Adrenal gland (tissue), 9 donors: ENCODE measurements at regions not wholly inside any gene's neighbourhood (a gene's known extent, or its start where the extent isn't known, plus 50 kb on each side); places are given as distances from the start of the nearest gene placed in this dataset.

ENCODE experiments used
- DNase-seq, 7 donors: peaks; one replicate each; pipeline ENCODE4 v3.0.0-alpha.2; 2019 to 2020
- H3K27ac ChIP-seq, 5 donors: fragments of 200-600 bp; sonication (generic) in 4 of 5; 1 replicate in 3 of 5; 2 replicates in 2 of 5; pipeline versions ENCODE4 v1.5.1 to v1.8.0; 2016 to 2020; ENCODE audit warnings: mild to moderate bottlenecking in 1 of 5
- H3K27me3 ChIP-seq: fragments of 200-600 bp; 2 replicates; pipeline ENCODE4 v1.8.0; 2021
- H3K36me3 ChIP-seq, 2 donors: fragments of 200-600 bp; replicated peaks in 1 of 2; 1 replicate in 1 of 2; 2 replicates in 1 of 2; pipeline versions ENCODE4 v1.5.1 to v1.8.0; 2018 to 2022
- H3K4me1 ChIP-seq, 2 donors: fragments of 200-600 bp; replicated peaks in 1 of 2; 1 replicate in 1 of 2; 2 replicates in 1 of 2; pipeline versions ENCODE4 v1.5.1 to v1.8.0; 2018 to 2021
- H3K4me3 ChIP-seq, 4 donors: fragments of 200-600 bp; sonication (generic) in 3 of 4; one replicate each; pipeline ENCODE4 v1.5.1; 2016 to 2018
- H3K9me3 ChIP-seq, 3 donors: fragments of 200-600 bp; sonication (generic) in 1 of 3; replicated peaks in 1 of 3; 1 replicate in 2 of 3; 2 replicates in 1 of 3; pipeline versions ENCODE4 v1.5.1 to v1.8.0; 2016 to 2021
- POLR2A ChIP-seq, 2 donors: fragments of 450-650 bp; IDR thresholded peaks; one replicate each; pipeline ENCODE4 v1.6.1; 2017; ENCODE audit warnings: antibody characterized with exemption in 2 of 2, mild to moderate bottlenecking in 2 of 2, moderate library complexity in 1 of 2
- WGBS, 4 donors: extraction: QIAGEN DNeasy Blood & Tissue Kit in 2 of 4; methylation state at CpG; one replicate each; pipeline versions ENCODE4 v1.1.5 to v1.1.7; 2013 to 2017; 5-methylcytosine and 5-hydroxymethylcytosine counted together
- intact Hi-C, 2 donors: fragments of 100-400 bp; cut with DNase I; formaldehyde crosslinking; loops; one replicate each; pipeline versions ENCODE4 v1.14.1 to v1.15.0; 2022 to 2023
- TF ChIP-seq, protein P1 (sequence below), 6 experiments: fragments of 450-650 bp in 4 of 6; fragments of 200-600 bp in 2 of 6; sonication (generic) in 1 of 6; IDR thresholded peaks; 1 replicate in 5 of 6; 2 replicates in 1 of 6; pipeline versions ENCODE4 v1.5.1 to v1.8.0; 2016 to 2021; ENCODE audit warnings: antibody characterized with exemption in 6 of 6, mild to moderate bottlenecking in 2 of 6, moderate library complexity in 1 of 6
- donor health status: healthy with polysubstance abuse.
- donor health status: Bipolar disorder and iron deficiency.
- donor health status: DM: yes; HTN: yes; CAD: no.
- donor health status: DM: no; HTN: no; CAD: no.
- donor health status: DM: no; HTN: no; CAD: no.

DNA sequence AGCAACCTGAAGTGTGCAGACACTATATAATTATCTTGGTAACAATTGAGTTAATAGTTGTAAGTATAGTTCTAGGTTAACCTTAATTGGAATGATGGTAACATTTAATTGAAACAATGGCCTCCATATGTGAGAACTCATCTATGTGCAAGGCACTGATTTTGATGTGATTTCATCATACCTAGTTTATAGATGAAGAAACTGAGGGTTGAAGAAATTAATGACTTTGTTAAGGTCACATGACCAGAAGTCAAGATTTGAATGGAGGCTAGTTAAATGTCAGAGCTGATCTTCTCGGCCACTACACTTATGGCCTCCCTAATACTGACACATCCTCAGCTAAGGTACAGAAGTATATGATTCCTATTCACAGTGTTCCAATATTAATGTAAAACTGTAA lies 128.2 kb upstream of the PSMD7 start:
- H3K27me3 ChIP-seq, result no peaks in the 10 kb centered on the region
- H3K4me1 ChIP-seq, result no peaks in the 10 kb centered on the region
- 90 to 100% (median 94%) methylated on average over 1 of the region's 1 CpG for WGBS, 4 donors
- no peaks in the 10 kb centered on the region for H3K36me3 ChIP-seq
- H3K27ac ChIP-seq, result no peak overlapping the region
- H3K4me3 ChIP-seq, result no peak overlapping the region
- TF ChIP-seq POLR2A (IDR thresholded peaks at IDR 0.05), result no peak
- TF ChIP-seq, protein P1, sequence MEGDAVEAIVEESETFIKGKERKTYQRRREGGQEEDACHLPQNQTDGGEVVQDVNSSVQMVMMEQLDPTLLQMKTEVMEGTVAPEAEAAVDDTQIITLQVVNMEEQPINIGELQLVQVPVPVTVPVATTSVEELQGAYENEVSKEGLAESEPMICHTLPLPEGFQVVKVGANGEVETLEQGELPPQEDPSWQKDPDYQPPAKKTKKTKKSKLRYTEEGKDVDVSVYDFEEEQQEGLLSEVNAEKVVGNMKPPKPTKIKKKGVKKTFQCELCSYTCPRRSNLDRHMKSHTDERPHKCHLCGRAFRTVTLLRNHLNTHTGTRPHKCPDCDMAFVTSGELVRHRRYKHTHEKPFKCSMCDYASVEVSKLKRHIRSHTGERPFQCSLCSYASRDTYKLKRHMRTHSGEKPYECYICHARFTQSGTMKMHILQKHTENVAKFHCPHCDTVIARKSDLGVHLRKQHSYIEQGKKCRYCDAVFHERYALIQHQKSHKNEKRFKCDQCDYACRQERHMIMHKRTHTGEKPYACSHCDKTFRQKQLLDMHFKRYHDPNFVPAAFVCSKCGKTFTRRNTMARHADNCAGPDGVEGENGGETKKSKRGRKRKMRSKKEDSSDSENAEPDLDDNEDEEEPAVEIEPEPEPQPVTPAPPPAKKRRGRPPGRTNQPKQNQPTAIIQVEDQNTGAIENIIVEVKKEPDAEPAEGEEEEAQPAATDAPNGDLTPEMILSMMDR (IDR thresholded peaks at IDR 0.05), result no peak
- intact Hi-C loops, result no loop called here
- DNase-seq, result no peak
- H3K9me3 ChIP-seq, result no peaks in the 10 kb centered on the region

DNA sequence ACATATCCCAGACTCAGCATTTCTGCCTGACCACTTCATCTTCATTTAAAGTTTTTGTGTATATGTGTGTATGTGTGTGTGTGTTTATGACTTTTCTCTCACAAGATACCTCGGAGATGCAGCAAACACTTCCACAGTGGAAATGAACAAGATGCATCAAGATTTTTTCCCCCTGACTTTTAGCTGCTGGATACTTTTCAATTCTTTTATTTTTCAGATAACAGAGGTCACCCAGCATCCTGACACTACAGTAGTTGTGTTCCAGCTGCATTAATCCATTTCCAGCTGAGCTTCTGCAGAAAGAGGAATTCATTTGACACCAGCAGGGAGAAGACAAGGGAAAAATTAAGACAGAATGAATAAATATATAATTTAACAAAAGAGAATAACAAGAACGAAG lies 130.2 kb upstream of the PSMD7 start:
- H3K4me3 ChIP-seq, result no peak overlapping the region
- WGBS, 4 donors, result 50 to 72% (median 60%) methylated on average over 2 of the region's 2 CpGs
- no peaks in the 10 kb centered on the region for H3K27me3 ChIP-seq

DNA sequence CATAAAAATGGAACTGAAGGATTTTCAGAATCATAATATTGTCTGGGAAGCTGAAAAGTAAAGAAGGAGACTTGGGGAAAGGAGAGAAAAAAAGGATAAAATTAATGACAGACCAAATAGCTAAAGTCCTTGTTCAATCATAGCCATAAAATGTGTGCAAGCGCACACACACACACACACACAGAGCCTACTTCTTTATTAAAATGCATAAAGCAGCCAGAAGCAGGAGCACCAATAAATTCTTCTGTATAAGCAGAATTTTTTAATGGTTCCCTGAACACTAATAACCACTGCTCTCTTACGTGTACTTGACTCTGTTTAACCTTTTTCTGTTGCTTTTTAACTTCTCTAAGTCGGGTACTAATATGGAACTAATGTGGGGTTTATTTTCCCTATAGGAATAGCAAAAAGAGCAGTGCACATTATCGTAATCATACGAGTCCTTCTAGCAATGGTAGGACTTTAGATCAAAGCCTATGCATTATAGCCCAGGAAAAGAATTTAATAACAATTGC lies 131.0 kb upstream of the PSMD7 start:
- WGBS, 4 donors, result 69 to 81% (median 78%) methylated on average over 5 of the region's 5 CpGs
- no peaks in the 10 kb centered on the region for H3K4me1 ChIP-seq
- H3K36me3 ChIP-seq, result no peaks in the 10 kb centered on the region
- TF ChIP-seq POLR2A (IDR thresholded peaks at IDR 0.05), result no peak
- TF ChIP-seq, protein P1 (IDR thresholded peaks at IDR 0.05), result no peak
- no peak for DNase-seq
- H3K27ac ChIP-seq, result no peak overlapping the region
- no peaks in the 10 kb centered on the region for H3K27me3 ChIP-seq
- no peak overlapping the region for H3K4me3 ChIP-seq
- intact Hi-C loops, result no loop called here
- H3K9me3 ChIP-seq, result peaks cover 0 to 4% (median 0%) of the 10 kb centered on the region in 3 donors

More for the DNA sequence above, 130.2 kb upstream of the PSMD7 start:
- TF ChIP-seq, protein P1 (IDR thresholded peaks at IDR 0.05), result no peak
- no peak for TF ChIP-seq POLR2A (IDR thresholded peaks at IDR 0.05)
- Histone ChIP-seq H3K9me3 (no peaks in the 10 kb centered on the region), H3K4me1 (no peaks in the 10 kb centered on the region), H3K36me3 (no peaks in the 10 kb centered on the region), H3K27ac (no peak overlapping the region)
- intact Hi-C loops, result no loop called here
- DNase-seq, result no peak

DNA sequence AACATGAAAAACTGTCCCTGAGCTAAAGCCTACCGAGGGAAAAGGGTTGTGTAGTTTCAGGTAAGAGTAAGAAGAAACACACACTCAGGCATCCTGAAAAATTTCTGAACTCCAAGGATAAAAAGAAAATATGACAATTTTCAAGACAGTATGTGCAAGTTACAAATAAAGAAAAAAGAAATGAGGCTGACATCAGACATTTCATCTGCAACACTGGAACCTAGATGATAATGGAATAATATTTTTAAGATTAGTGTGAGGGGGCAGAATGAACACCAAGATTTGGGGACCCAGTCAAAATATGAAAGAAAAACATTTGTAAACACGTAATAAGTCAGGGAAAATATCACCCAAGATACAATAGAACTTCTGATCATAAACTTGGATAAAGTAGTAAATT lies 135.9 kb upstream of the PSMD7 start:
- H3K4me3 ChIP-seq, result no peak overlapping the region

More for the DNA sequence above, 135.9 kb upstream of the PSMD7 start:
- H3K9me3 ChIP-seq, result peaks cover 0 to 5% (median 0%) of the 10 kb centered on the region in 3 donors
- H3K4me1 ChIP-seq, result no peaks in the 10 kb centered on the region
- no peak for DNase-seq
- TF ChIP-seq, protein P1 (IDR thresholded peaks at IDR 0.05), result no peak
- TF ChIP-seq POLR2A (IDR thresholded peaks at IDR 0.05), result no peak
- no peaks in the 10 kb centered on the region for H3K36me3 ChIP-seq
- intact Hi-C loops, result no loop called here
- 81 to 91% (median 87%) methylated on average over 2 of the region's 2 CpGs for WGBS, 4 donors
- H3K27me3 ChIP-seq, result no peaks in the 10 kb centered on the region
- no peak overlapping the region for H3K27ac ChIP-seq
